GM12891 (cell line): ENCODE measurements at regions not wholly inside any gene's neighbourhood (a gene's known extent, or its start where the extent isn't known, plus 50 kb on each side); places are given as distances from the start of the nearest gene placed in this dataset.

Experiments used
- DNase-seq: peaks from one replicate; pipeline ENCODE4 v3.0.0; 2011; ENCODE audit warnings: low spot score; ENCODE audit not compliant: insufficient read length
- FAIRE-seq: peaks from 2 replicates; lab custom pipeline; 2011; peaks lifted over from hg19 to GRCh38; lab: Jason Lieb, UNC
- PAX5 ChIP-seq: IDR thresholded peaks from 2 replicates; pipeline ENCODE4 v1.6.1; 2011; ENCODE audit warnings: low read length, moderate library complexity, mild to moderate bottlenecking; ENCODE audit not compliant: insufficient read depth, severe bottlenecking
- POLR2A ChIP-seq: IDR thresholded peaks from 2 replicates; pipeline ENCODE4 v1.6.1; 2011; ENCODE audit warnings: low read depth, low read length, control low read depth
- POLR2AphosphoS5 ChIP-seq: IDR thresholded peaks from 2 replicates; pipeline ENCODE4 v1.6.1; 2011; ENCODE audit warnings: low read depth, low read length, control low read depth
- POU2F2 ChIP-seq: IDR thresholded peaks from 2 replicates; pipeline ENCODE4 v1.6.1; 2011; ENCODE audit warnings: low read depth, mild to moderate bottlenecking, control low read depth, low read length, moderate library complexity
- SPI1 ChIP-seq: IDR thresholded peaks from 2 replicates; pipeline ENCODE4 v1.6.1; 2011; ENCODE audit warnings: low read depth, low read length, control low read depth
- TAF1 ChIP-seq: IDR thresholded peaks from 2 replicates; pipeline ENCODE4 v1.6.1; 2011; ENCODE audit warnings: low read depth, low read length, control low read depth

GRCh38 chr9:13431692-13432091 lies 152.2 kb upstream of the MPDZ start:
- no peak for FAIRE-seq
- TF ChIP-seq POLR2A (no peak), SPI1 (no peak), PAX5 (no peak), TAF1 (no peak), POU2F2 (no peak), POLR2AphosphoS5 (no peak)
- no peak for DNase-seq

GRCh38 chr9:13431222-13431536 lies 151.7 kb upstream of the MPDZ start:
- TF ChIP-seq POLR2A, result no peak
- no peak for TF ChIP-seq PAX5
- TF ChIP-seq POU2F2, result no peak
- TF ChIP-seq TAF1, result no peak
- no peak for TF ChIP-seq POLR2AphosphoS5
- no peak for TF ChIP-seq SPI1
- FAIRE-seq, result no peak

GRCh38 chr9:13430368-13431221 lies 151.1 kb upstream of the MPDZ start:
- no peak for FAIRE-seq
- TF ChIP-seq POU2F2, result no peak
- no peak for TF ChIP-seq PAX5
- TF ChIP-seq POLR2AphosphoS5, result no peak
- DNase-seq, result no peak

More at GRCh38 chr9:13431222-13431536, 151.7 kb upstream of the MPDZ start:
- DNase-seq, result no peak

GRCh38 chr9:13429301-13430190 lies 150.1 kb upstream of the MPDZ start:
- TF ChIP-seq TAF1 (no peak), POLR2AphosphoS5 (no peak), POU2F2 (no peak)
- DNase-seq, result no peak
- no peak for FAIRE-seq

- TF ChIP-seq SPI1, result no peak
- TF ChIP-seq POU2F2, result no peak
- TF ChIP-seq POLR2A, result no peak
- FAIRE-seq (no peak), DNase-seq (no peak)
Measured at GRCh38 chr9:13428766-13429165, 149.3 kb upstream of the MPDZ start.

GRCh38 chr9:13427587-13427986 lies 148.1 kb upstream of the MPDZ start:
- DNase-seq, result peak; percentile 4
- TF ChIP-seq POU2F2, result no peak
- TF ChIP-seq SPI1, result no peak
- no peak for TF ChIP-seq PAX5
- no peak for TF ChIP-seq POLR2A
- no peak for TF ChIP-seq TAF1
- TF ChIP-seq POLR2AphosphoS5, result no peak
- FAIRE-seq, result no peak

GRCh38 chr9:13426606-13427005 lies 147.1 kb upstream of the MPDZ start:
- FAIRE-seq (no peak), DNase-seq (no peak)
- TF ChIP-seq SPI1 (no peak), POLR2AphosphoS5 (no peak), POU2F2 (no peak), POLR2A (no peak), PAX5 (no peak), TAF1 (no peak)

GRCh38 chr9:13424872-13425271 lies 145.4 kb upstream of the MPDZ start:
- no peak for FAIRE-seq
- no peak for TF ChIP-seq TAF1
- no peak for TF ChIP-seq POU2F2
- TF ChIP-seq PAX5, result no peak
- no peak for TF ChIP-seq POLR2AphosphoS5
- TF ChIP-seq POLR2A, result no peak
- no peak for TF ChIP-seq SPI1

GRCh38 chr9:13424204-13424603 lies 144.7 kb upstream of the MPDZ start:
- no peak for DNase-seq
- TF ChIP-seq POLR2AphosphoS5, result no peak
- no peak for TF ChIP-seq SPI1
- no peak for TF ChIP-seq PAX5
- no peak for TF ChIP-seq POU2F2
- TF ChIP-seq POLR2A, result no peak
- no peak for TF ChIP-seq TAF1
- no peak for FAIRE-seq

More at GRCh38 chr9:13424872-13425271, 145.4 kb upstream of the MPDZ start:
- DNase-seq, result no peak

- FAIRE-seq (no peak), DNase-seq (no peak)
- TF ChIP-seq TAF1 (no peak), POLR2AphosphoS5 (no peak), POU2F2 (no peak), PAX5 (no peak), POLR2A (no peak), SPI1 (no peak)
Measured at GRCh38 chr9:13414349-13414748, 134.9 kb upstream of the MPDZ start.
